ENCODE measurements at regions not wholly inside any gene's neighbourhood (a gene's known extent, or its start where the extent isn't known, plus 50 kb on each side); places are given as distances from the start of the nearest gene placed in this dataset.
"Not testable (repeated sequence)": the region's sequence is repeated elsewhere in the genome, so short reads cannot be mapped to it uniquely, and the experiment has no call there.

GRCh38 chr15:39230205-39230907 is 350.5 kb upstream of the THBS1 start:
- no peak for DNase-seq

DNA sequence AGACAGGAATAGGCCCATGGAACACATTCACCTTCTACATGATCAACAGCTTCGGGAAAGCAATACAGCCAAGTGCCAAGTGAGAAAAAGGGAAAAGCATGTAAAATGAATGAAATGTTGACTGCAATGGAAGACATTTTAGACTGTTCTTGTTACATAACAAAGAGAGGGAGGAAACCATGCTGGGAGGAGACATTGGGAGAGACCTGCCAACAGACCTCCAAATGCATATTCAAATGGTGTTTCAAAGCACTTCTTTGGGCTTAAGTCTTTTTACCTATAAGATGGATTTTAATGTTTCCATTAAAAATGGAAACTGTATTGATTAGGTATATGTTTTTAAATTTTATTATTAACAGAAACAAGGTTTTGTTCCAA is 350.0 kb upstream of the THBS1 start:
- DNase-seq: no peak

- DNase-seq: no peak
Measured at GRCh38 chr15:39232512-39232911, 348.4 kb upstream of the THBS1 start.

GRCh38 chr15:39235084-39235795 is 345.6 kb upstream of the THBS1 start:
- no peak for DNase-seq

DNA sequence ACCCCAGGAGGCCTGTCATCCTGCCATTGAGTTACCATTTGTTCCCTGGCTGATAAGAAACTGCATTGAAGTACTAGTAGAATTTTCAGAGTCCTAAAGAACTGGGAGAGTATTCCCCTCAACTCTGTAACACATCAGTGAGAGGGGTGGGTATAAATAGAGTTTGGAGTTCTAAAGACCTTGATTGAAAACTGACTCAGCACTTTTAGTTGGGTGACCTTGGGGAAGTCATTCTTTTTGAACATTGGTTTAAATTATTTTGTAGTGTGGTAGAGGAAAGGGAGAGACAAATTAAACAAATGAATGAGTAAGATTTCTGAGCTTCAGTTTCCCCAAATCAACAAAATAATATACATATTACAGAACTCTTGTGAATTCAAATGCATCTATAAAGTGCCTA is 344.5 kb upstream of the THBS1 start:
- DNase-seq: no peak

DNA sequence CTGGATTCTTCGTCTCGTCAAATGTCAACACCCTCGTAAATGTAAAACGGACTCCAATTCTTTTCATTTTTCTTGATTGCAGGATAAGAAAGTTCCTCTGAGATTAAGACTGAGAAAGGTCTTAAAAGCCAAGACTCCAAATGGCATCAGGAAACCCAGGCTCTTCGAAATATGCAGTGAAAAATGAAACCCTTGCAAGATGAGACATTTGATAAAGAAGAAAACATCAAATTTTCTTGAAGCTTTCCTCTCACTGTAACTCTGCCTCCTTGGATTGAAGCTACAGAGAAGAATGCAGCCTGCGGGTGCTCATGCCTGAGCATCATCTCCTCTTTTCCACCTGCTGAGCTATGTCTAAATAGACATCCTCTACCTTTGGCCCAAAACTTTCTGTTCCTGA is 342.4 kb upstream of the THBS1 start:
- no peak for DNase-seq

GRCh38 chr15:39239562-39239961 is 341.3 kb upstream of the THBS1 start:
- DNase-seq: no peak

- no peak for DNase-seq
Measured at GRCh38 chr15:39242345-39242744, 338.5 kb upstream of the THBS1 start.

DNA sequence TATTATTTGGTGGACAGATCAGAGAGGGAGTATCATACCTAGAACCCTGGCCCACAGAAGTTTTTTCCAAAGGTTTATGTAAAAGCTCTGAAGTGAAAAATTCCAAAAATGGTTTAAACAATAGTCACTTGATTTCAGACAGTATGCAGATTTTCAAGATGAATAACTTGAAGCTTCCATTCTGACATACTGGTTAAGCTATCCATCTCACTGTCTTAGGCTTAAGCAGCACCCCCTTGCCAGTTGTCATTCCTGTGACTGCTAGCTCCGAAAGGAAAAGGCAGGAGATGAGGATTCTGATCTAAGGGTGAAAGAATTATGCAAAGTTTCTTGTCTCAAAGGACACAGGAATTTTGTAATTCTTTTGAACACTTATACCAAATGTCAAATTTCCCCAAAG is 337.5 kb upstream of the THBS1 start:
- no peak for DNase-seq

DNA sequence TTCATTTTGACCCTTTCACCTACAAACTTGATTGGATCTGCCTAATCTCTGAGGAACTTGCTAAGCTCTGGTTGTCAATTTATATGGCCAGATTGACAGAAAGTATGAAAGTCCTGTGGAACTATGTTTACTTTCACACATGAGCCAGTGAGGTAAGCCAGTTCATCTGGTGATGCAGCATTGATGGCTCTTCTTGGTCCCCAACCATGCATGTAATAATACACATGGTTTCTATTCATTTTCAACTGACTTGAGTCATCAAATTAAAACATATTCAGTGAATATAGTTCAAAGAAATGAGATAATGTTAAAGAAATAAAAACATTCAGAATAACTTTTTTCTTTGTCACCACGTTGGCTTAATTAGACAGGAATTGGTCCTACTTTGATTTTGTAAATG is 336.1 kb upstream of the THBS1 start:
- DNase-seq: no peak

- DNase-seq: no peak
Measured at GRCh38 chr15:39246523-39246922, 334.4 kb upstream of the THBS1 start.

DNA sequence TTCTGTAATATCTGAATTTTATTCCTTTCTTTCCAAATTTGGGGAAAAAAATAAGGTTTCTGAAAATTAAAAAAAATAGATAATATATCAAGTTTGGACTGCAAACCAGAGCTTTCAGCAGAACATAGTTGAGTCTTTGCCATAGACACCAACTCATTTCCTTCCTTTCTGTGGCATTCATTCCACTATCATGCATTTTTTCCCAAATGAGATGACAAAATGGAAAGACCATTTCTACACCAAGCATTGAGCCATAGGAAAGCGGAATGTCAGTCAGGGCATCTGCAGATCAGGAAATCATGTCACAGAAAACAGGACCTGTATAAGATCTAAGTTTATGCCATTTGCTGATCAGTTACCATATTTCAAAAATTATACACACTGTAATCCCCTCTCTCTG is 333.3 kb upstream of the THBS1 start:
- DNase-seq: no peak

GRCh38 chr15:39248204-39248603 is 332.7 kb upstream of the THBS1 start:
- no peak for DNase-seq

DNA sequence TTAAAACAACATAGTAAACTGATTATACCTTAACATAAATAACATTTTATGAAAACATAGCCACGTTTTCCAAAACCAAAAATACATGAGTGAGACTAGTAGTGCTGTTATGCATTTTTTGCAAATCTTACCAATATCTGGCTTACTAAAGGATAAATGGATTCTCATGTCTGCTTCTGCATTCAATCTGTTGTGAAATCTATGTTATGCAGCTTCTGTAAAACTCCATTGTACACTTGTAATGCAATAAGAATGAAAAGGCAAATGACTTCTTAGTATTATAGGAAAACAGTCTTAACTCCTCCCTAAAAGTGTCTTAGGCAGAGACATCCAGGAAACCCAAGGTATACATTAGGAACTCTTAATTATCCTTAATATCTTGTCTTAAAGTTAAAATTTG is 330.9 kb upstream of the THBS1 start:
- no peak for DNase-seq

DNA sequence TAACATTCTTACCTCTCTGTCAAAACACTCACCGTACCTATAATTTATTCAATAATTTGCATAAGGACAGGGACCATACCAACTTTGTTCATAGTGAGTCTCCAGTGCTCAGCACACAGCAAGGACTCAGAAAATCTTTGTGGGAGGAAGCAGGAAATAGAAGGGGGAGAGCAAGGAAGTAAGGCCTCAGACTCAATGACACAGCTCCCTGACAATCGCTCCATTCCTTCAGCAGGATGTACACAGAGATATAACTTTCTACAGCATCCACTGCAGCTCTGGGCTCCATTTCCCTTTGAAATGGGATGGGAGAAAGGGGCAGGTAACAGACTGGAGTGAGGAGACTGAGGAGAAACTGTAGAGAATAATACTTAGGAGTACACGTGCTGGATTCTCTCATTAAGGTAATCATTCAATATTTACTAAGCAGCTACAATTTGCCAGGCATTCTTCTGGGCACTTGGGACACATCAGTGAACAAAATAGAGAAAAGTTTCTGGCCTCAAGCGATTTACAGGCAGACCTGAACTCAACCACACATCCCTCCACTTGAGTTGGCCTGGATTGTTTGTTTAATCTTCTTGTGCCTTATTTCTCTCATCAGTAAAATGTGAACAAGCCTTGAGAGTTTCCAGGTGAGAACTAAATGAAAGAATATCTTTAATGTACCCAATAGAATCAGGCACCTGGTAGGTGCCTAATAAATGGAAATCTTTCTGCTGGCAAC is 330.3 kb upstream of the THBS1 start:
- DNase-seq: no peak

GRCh38 chr15:39251413-39252133 is 329.3 kb upstream of the THBS1 start:
- no peak for DNase-seq

- no peak for DNase-seq
Measured at GRCh38 chr15:39252134-39252470, 328.8 kb upstream of the THBS1 start.

- no peak for DNase-seq
Measured at GRCh38 chr15:39253552-39253951, 327.3 kb upstream of the THBS1 start.

DNA sequence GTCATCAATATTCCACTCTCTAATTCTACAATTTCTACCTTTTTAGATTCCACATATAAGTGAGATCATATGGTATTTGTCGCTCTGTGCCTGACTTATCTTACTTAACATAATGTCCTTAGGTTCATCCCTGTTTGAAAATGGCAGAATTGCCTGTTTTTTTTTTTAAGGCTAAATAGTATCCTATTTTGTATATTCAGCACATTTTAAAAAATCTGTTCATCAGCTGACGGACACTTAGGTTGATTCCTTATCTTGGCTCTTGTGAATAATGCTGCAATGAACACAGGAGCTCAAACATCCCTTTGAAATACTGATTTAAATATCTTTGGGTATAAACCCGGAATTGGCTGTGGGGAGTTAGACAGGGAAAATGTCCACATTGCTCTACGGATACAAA is 326.7 kb upstream of the THBS1 start:
- no peak for DNase-seq

- no peak for DNase-seq
Measured at GRCh38 chr15:39255760-39256159, 325.1 kb upstream of the THBS1 start.

- no peak for DNase-seq
Measured at GRCh38 chr15:39260391-39260790, 320.5 kb upstream of the THBS1 start.

DNA sequence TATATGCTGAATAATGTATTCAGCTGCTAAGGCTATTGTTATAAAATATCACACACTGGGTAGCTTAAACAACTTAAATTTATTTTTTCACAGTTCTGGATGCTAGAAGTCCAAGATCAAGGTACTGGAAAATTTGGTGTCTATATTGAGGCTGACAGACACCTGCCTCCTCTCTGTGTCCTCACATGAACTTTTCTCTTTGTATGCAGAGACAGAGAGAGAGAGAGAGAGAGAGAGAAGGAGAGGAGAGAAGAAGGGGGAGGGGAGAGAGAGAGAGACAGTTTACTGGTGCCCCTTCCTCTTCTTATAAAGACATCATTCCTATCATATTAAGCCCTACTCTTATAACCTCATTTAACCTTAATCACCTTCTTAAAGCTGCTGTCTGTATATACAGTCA is 320.1 kb upstream of the THBS1 start:
- no peak for DNase-seq

- not testable (repeated sequence) for DNase-seq
Measured at GRCh38 chr15:39261397-39262183, 319.3 kb upstream of the THBS1 start.

All from NCI-H1048 (cell line).